Activated naive CD8-positive, alpha-beta T cell treated with anti-CD3 and anti-CD28 coated beads for 36 hours (primary cell): ENCODE measurements at regions not wholly inside any gene's neighbourhood (a gene's known extent, or its start where the extent isn't known, plus 50 kb on each side); places are given as distances from the start of the nearest gene placed in this dataset.
"Not testable (repeated sequence)": the region's sequence is repeated elsewhere in the genome, so short reads cannot be mapped to it uniquely, and the experiment has no call there.

Experiments
- DNase-seq: peaks from one replicate; pipeline ENCODE4 v3.0.0; 2021
- H3K27ac Mint-ChIP-seq: one replicate; pipeline ENCODE4 v1.8.0; 2022; ENCODE audit warnings: mild to moderate bottlenecking, moderate library complexity, mixed read lengths
- H3K27me3 Mint-ChIP-seq: one replicate; pipeline ENCODE4 v1.8.0; 2022; ENCODE audit warnings: mild to moderate bottlenecking, mixed read lengths
- H3K36me3 Mint-ChIP-seq: one replicate; pipeline ENCODE4 v1.8.0; 2021; ENCODE audit warnings: mild to moderate bottlenecking, mixed read lengths
- H3K4me1 Mint-ChIP-seq: one replicate; pipeline ENCODE4 v1.8.0; 2021; ENCODE audit warnings: mixed read lengths
- H3K4me3 Mint-ChIP-seq: one replicate; pipeline ENCODE4 v1.8.0; 2022; ENCODE audit warnings: mild to moderate bottlenecking, moderate library complexity, mixed read lengths
- H3K9me3 Mint-ChIP-seq: one replicate; pipeline ENCODE4 v1.8.0; 2022; ENCODE audit warnings: mixed read lengths

DNA sequence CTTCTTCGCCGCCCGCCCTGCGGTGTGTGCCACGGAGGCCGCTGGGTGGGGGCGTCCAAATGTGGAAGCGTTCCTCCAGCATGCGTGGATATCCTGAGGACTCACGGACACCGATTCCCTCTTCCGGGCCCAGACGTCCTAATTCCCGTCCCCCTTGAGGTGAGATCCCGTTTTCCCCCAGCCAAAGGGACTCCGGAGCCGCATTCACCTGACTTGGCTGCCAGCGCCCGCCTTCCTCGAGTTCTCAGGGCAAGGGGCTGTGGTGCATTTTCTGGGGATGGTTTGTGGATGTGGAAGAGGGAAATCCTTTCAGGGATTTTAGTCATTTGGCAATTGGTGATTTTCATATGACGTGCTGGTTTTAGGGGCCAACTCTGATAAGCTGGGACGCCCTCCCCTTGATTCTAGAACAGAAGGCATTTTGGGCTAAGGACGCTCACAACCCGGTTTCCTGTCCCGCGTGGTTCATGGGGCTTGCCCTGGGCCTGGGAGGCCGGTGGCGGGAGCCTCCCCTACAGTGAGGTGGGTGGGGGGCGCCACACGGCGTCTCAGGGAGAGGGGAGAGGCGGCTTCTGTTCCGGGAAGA, 165.4 kb downstream of the ACTR3B start:
- Mint-ChIP-seq H3K4me3 (no peak overlapping the region), H3K27me3 (peaks cover 41% of the 10 kb centered on the region), H3K27ac (no peak overlapping the region), H3K36me3 (peaks cover 11% of the 10 kb centered on the region), H3K9me3 (peaks cover 12% of the 10 kb centered on the region), H3K4me1 (peaks cover 4% of the 10 kb centered on the region)
- DNase-seq: no peak

DNA sequence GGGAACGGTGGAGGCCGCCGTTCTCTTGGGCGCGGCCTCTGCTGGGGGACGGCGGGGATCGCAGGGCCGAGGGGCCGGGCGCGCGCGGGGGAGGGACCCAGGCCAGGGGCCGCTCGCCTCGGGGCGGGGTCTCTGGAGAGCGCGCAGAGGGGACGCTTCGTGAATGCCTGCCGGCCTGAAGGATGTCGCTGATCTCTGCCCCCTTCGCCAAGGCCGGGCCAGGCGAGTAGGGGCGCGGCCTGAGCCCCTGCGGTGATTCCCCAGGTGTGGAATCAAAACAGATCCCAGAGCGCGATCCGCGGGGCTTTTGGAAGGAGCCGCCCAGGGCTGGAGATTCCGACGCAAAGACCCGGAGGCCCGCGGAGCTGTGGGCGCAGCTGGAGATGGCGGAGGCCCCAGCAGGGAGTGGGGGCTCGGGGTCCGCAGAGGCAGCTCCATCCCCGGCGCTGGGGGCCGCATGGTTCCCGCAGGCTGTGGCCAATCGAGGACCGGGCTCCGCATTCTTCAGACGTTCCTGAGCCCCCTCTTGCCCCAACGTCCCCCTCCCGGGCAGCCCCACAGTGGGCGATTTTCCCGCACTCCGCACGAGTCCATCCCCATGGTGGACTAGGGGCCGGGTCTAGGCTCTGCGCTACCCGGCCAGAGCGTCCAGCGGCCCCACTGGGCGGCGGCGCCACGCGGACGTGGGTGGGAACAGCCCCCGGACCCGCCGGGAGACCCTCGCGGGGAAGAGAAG, 166.0 kb downstream of the ACTR3B start:
- Mint-ChIP-seq H3K4me3 (no peak overlapping the region), H3K9me3 (peaks cover 8% of the 10 kb centered on the region), H3K27ac (no peak overlapping the region), H3K4me1 (peaks cover 4% of the 10 kb centered on the region), H3K27me3 (peaks cover 41% of the 10 kb centered on the region), H3K36me3 (peaks cover 7% of the 10 kb centered on the region)
- no peak for DNase-seq

DNA sequence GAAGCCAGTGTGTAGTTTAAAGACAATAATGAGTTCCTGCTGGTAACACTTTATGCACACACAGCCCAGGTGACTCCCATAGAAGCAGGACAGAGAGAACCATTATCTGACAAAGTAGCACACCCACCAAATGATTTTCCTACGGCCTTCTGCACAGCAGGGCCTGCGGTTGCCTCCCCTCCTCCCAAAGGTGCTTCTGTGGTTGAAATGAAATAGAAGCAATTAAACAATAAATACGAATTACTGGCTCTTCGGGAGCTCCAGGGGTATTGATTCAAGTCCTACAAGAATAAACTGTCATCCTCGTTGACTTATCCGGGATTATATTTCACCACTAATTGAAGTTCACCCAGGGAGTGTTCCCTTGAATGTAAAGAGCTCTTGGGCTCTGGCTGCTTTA, 172.1 kb downstream of the ACTR3B start:
- Mint-ChIP-seq H3K27ac (no peak overlapping the region), H3K36me3 (peaks cover 2% of the 10 kb centered on the region), H3K4me3 (no peak overlapping the region), H3K4me1 (no peaks in the 10 kb centered on the region), H3K9me3 (peaks cover 3% of the 10 kb centered on the region), H3K27me3 (peaks cover 5% of the 10 kb centered on the region)
- no peak for DNase-seq

DNA sequence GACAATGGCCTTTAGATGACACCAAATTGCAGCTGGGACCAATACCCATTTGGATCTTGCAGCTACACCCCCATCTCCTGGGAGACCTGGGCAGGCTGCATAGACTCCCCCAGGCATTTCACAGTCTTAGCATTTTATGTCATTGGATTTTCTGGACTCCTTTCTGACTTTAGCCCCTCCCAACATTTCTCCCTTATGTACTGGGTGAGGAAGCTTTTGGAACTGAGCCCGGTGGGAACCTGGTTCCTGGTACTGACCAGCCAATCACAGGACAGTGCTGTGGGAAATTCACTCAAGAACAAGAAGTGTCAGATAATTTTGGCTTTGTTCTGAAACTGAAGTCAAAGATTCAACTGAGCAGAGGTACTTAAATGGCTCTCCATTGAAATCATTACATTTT, 177.7 kb downstream of the ACTR3B start:
- H3K27ac Mint-ChIP-seq: no peak overlapping the region
- DNase-seq: no peak
- no peaks in the 10 kb centered on the region for H3K9me3 Mint-ChIP-seq
- H3K4me1 Mint-ChIP-seq: no peaks in the 10 kb centered on the region
- H3K27me3 Mint-ChIP-seq: no peaks in the 10 kb centered on the region
- no peaks in the 10 kb centered on the region for H3K36me3 Mint-ChIP-seq
- no peak overlapping the region for H3K4me3 Mint-ChIP-seq

DNA sequence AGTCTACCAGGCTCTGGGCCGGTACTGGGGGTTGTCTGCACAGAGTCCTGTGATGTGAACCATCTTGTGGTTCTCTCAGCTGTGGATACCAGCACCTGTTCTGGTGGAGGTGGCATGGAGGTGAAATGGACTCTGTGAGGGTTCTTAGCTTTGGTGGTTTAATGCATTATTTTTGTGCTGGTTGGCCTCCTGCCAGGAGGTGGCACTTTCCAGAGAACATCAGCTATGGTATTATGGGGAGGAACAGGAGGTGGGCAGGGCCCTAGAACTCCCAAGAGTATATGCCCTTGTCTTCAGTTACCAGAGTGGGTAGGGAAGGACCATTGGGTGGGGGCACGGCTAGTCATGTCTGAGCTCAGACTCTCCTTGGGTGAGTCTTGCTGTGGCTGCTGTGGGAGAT, 187.1 kb downstream of the ACTR3B start:
- not testable (repeated sequence) for H3K36me3 Mint-ChIP-seq, H3K27me3 Mint-ChIP-seq, H3K9me3 Mint-ChIP-seq, H3K27ac Mint-ChIP-seq, H3K4me3 Mint-ChIP-seq, DNase-seq, H3K4me1 Mint-ChIP-seq

DNA sequence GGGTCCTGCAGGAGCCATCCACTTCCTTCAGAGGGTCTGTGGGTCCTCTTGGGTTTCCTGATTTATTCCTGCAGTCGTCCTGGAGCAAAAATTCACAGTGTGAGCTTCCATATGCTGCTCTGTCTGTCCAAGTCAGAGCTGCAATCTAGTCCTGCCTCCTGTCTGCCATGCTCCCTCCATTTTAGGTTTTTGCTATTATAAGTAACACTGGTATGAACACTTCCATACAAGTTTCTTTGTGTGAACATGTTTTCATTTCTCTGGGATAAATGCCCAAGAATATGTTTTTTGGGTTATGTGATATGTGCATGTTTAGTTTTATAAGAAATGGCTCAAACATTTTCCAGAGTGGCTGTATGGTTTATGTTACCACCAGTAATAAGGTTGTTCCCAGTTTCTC, 188.1 kb downstream of the ACTR3B start:
- Mint-ChIP-seq H3K27ac (no peak overlapping the region), H3K36me3 (no peaks in the 10 kb centered on the region), H3K4me3 (no peak overlapping the region), H3K27me3 (no peaks in the 10 kb centered on the region), H3K9me3 (peaks cover 1% of the 10 kb centered on the region), H3K4me1 (peaks cover 4% of the 10 kb centered on the region)
- DNase-seq: no peak

DNA sequence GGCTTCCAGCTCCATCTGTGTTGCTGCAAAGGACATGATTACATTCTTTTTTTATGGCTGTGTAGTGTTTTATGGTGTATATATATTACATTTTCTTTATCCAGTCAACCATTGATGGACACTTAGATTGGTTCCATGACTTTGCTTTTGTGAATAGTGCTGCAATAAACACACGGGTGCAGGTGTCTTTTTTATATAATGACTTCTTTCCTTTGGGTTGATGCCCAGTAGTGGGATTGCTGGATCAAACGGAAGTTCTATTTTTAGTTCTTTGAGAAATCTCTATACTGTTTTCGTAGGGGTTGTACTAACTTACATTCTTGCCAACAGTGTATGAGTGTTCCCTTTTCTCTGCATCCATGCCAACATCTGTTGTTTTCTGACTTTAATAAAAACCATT, 189.7 kb downstream of the ACTR3B start:
- H3K36me3 Mint-ChIP-seq: no peaks in the 10 kb centered on the region
- no peak for DNase-seq
- H3K27me3 Mint-ChIP-seq: no peaks in the 10 kb centered on the region

DNA sequence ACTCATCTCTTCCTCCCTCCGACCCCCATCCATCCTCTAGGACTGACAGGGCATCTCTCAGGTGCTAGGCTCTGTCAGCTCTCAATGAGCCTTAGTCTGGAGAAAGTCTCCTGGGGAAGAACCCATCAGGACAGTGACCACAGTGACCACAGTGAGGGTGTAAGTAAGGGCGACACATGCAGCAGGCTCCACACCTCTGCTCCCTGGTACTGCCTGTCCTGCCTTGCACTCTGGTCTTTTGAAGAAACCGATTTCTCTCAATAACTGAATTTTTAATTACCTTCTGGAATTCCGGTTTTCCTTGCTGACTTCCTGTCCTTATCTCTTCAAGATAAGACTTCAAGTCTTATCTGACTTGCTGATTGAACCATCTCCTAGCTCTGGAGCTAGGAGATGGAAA, 190.2 kb downstream of the ACTR3B start:
- Mint-ChIP-seq H3K9me3 (peaks cover 1% of the 10 kb centered on the region), H3K4me1 (no peaks in the 10 kb centered on the region), H3K27ac (no peak overlapping the region), H3K27me3 (no peaks in the 10 kb centered on the region), H3K4me3 (no peak overlapping the region), H3K36me3 (no peaks in the 10 kb centered on the region)
- DNase-seq: no peak

More for the DNA sequence above, 189.7 kb downstream of the ACTR3B start:
- no peak overlapping the region for H3K27ac Mint-ChIP-seq
- H3K4me1 Mint-ChIP-seq: peaks cover under 1% of the 10 kb centered on the region
- peaks cover 1% of the 10 kb centered on the region for H3K9me3 Mint-ChIP-seq
- H3K4me3 Mint-ChIP-seq: no peak overlapping the region

DNA sequence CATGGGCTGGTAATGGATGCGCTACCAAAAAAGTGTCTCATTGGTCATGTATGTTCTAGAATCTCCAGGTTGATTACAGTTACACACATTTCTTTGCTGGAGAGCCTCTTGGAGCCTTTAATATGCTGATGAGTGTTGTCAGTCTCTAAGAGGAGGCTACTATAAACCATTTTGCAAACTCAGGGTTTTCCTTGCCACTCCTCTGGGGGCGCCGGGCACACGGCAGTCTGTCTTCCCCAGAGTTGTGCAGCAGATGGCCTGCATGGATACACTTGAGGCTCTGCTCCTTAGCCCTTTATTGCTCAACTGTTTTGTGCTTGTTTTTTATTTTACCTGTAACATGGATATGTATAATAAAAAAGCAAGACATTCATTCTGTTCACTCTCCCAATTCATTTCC, 196.5 kb downstream of the ACTR3B start:
- Mint-ChIP-seq H3K4me3 (no peak overlapping the region), H3K27ac (no peak overlapping the region), H3K9me3 (peaks cover 1% of the 10 kb centered on the region), H3K27me3 (no peaks in the 10 kb centered on the region), H3K36me3 (no peaks in the 10 kb centered on the region), H3K4me1 (no peaks in the 10 kb centered on the region)
- DNase-seq: no peak

DNA sequence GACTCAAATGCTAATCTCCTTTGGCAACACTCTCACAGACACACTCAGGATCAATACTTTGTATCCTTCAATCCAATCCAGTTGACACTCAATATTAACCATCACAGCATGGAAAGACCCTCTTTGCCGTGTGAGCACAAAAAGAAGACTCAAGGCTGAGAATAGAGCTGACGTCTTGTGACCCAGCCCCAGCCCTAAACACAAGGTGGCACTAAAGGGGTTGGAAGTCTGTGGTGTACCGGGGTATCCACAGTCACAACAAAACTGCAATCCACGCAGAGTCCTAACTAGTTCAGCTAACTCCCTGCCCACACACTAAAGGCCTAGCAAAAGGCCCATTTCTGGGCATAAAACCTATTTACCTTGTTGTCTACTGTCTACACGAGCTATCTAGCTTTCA, 200.1 kb downstream of the ACTR3B start:
- no peak overlapping the region for H3K27ac Mint-ChIP-seq

DNA sequence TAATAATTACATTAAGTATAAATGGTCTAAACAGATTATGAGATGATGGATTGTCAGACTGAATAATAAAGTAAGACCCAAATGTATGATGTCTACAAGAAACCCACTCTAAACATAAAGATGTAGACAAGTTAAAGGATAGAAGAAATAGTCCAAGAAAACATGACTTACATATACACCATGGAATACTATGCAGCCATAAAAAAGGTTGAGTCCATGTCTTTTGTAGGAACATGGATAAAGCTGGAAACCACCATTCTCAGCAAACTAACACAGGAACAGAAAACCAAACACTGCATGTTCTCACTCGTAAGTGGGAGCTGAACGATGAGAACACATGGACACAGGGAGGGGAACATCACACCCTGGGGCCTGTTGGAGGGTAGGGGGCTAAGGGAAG, 202.2 kb downstream of the ACTR3B start:
- H3K27ac Mint-ChIP-seq, H3K4me1 Mint-ChIP-seq, H3K27me3 Mint-ChIP-seq, DNase-seq, H3K9me3 Mint-ChIP-seq, H3K36me3 Mint-ChIP-seq, H3K4me3 Mint-ChIP-seq: not testable (repeated sequence)

More for the DNA sequence above, 200.1 kb downstream of the ACTR3B start:
- DNase-seq: no peak
- Mint-ChIP-seq H3K4me1 (no peaks in the 10 kb centered on the region), H3K4me3 (no peak overlapping the region), H3K36me3 (no peaks in the 10 kb centered on the region), H3K27me3 (no peaks in the 10 kb centered on the region), H3K9me3 (peaks cover 6% of the 10 kb centered on the region)

DNA sequence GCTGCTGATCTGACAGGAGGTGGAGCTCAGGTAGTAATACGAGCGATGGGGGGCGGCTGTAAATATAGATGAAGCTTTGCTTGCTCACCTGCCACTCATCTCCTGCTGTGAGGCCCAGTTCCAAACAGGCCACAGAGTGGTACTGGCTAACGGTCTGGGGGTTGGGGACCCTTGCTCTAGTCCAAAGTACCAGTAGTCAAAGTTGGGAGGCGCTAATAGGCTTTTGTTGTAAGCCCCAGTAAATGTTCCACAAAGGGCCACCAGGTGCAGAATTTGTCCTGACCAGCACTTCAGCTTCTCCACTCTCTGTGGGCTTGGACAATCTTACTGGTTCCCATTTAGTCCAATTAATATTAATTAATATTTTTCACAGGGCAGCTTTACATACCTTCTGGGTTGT, 206.6 kb downstream of the ACTR3B start:
- Mint-ChIP-seq H3K4me3 (no peak overlapping the region), H3K9me3 (peaks cover 12% of the 10 kb centered on the region), H3K36me3 (peaks cover 1% of the 10 kb centered on the region), H3K27ac (no peak overlapping the region), H3K27me3 (peaks cover 3% of the 10 kb centered on the region), H3K4me1 (no peaks in the 10 kb centered on the region)
- no peak for DNase-seq

DNA sequence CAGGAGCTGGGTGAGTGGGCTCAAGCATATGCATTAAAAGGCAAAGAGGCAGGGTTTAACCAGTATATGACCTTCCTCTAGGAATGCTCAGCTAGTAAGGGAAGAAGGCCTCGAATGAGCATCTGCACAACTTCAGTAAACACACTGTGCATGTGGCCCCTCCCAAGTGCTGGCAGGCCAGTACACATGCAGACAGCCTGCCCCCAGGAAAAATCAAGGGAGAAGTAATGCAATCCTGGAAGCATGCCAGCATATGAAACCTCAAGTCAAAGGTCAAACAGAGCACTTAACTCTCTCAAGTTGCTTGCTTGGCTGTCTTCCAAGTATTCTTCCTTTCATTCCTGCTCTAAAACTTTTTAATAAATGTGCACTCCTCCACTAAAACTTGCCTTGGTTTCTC, 208.4 kb downstream of the ACTR3B start:
- no peak overlapping the region for H3K27ac Mint-ChIP-seq
- no peak for DNase-seq
- peaks cover 6% of the 10 kb centered on the region for H3K9me3 Mint-ChIP-seq
- peaks cover 1% of the 10 kb centered on the region for H3K36me3 Mint-ChIP-seq
- no peaks in the 10 kb centered on the region for H3K4me1 Mint-ChIP-seq
- H3K4me3 Mint-ChIP-seq: no peak overlapping the region
- peaks cover 3% of the 10 kb centered on the region for H3K27me3 Mint-ChIP-seq

DNA sequence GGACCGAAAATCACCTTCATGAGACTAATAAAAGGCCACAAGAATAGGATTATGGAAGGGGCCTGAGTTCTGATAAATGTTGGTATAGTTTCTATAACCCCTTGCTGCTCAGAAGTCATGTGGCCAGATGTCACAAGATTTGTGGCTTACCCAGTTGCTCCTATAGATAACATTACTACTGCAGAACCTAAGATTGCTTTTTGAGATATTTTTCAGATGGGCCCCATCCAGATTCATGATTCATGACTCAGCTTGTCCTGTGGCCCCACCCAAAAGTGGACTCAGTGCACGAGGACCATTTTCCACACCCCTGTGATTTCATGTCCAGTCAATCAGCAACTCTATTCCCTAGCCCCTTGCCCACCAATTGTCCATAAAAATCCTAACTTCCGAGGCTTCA, 209.0 kb downstream of the ACTR3B start:
- Mint-ChIP-seq H3K4me3 (no peak overlapping the region), H3K4me1 (no peaks in the 10 kb centered on the region), H3K36me3 (peaks cover 1% of the 10 kb centered on the region), H3K27me3 (peaks cover 3% of the 10 kb centered on the region), H3K27ac (no peak overlapping the region), H3K9me3 (peaks cover 6% of the 10 kb centered on the region)
- DNase-seq: no peak

DNA sequence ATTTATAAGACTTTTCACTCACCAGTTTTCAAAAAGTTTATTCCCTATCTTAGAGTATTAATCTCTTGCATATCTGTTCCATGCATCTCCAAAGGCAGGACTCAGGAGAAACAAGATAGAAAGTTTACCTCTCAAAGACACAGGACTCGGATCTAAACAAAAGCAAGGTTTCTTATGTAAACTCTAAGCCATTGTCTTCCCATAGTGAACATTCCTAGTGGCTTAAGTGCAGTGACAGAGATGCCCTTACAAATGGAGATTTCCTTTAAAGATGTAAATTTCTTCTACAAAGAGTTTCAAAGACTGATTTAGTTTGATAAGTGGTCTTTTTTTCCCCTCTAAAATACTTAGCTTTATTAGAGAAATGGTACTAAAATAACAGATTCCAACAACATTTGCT, 209.8 kb downstream of the ACTR3B start:
- H3K36me3 Mint-ChIP-seq: peaks cover 1% of the 10 kb centered on the region

DNA sequence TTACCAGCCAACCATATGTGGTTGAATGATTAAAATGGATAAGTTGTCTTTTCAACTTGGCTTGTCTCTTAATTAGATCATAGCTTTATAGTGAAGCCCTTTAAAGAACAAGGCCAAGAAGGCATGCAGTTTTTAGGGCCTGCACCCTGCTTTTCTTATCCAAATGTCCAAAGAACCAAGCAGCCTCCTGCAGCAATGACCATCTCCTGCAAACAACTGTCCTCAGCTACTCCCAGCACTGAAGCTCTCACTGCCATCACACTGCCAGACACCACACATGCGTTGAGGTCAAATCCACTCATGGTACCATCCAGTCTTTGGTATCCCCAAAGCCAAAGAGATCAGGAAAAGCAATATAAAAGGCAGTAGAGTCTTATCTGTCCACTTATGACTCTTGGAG, 210.3 kb downstream of the ACTR3B start:
- H3K36me3 Mint-ChIP-seq: peaks cover 1% of the 10 kb centered on the region
- H3K4me3 Mint-ChIP-seq: no peak overlapping the region
- H3K27me3 Mint-ChIP-seq: peaks cover 3% of the 10 kb centered on the region
- DNase-seq: no peak
- no peaks in the 10 kb centered on the region for H3K4me1 Mint-ChIP-seq
- no peak overlapping the region for H3K27ac Mint-ChIP-seq
- H3K9me3 Mint-ChIP-seq: peaks cover 6% of the 10 kb centered on the region

More for the DNA sequence above, 209.8 kb downstream of the ACTR3B start:
- H3K4me1 Mint-ChIP-seq: no peaks in the 10 kb centered on the region
- H3K4me3 Mint-ChIP-seq: no peak overlapping the region
- DNase-seq: no peak
- peaks cover 6% of the 10 kb centered on the region for H3K9me3 Mint-ChIP-seq
- no peak overlapping the region for H3K27ac Mint-ChIP-seq
- H3K27me3 Mint-ChIP-seq: peaks cover 3% of the 10 kb centered on the region
